Adipocyte (in vitro differentiated cells): ENCODE measurements at regions not wholly inside any gene's neighbourhood (a gene's known extent, or its start where the extent isn't known, plus 50 kb on each side); places are given as distances from the start of the nearest gene placed in this dataset.
A peak's percentile ranks its signal among the peaks of the same experiment; 100 is the strongest.

Source experiments
- DNase-seq: peaks from one replicate; pipeline ENCODE4 v3.0.0-alpha.2; 2015; ENCODE audit warnings: low read depth
- H3K27me3 ChIP-seq: replicated peaks from 2 replicates; pipeline ENCODE4 v1.7.0; 2013; ENCODE audit warnings: mild to moderate bottlenecking, low read length, moderate library complexity; ENCODE audit not compliant: control insufficient read depth, insufficient read depth
- H3K36me3 ChIP-seq: 2 replicates; pipeline ENCODE4 v1.7.0; 2013; ENCODE audit warnings: low read length, mild to moderate bottlenecking, moderate library complexity; ENCODE audit not compliant: control insufficient read depth, insufficient read depth, severe bottlenecking
- H3K4me1 ChIP-seq: 2 replicates; pipeline ENCODE4 v1.7.0; 2013; ENCODE audit warnings: mild to moderate bottlenecking, low read length, moderate library complexity; ENCODE audit not compliant: control insufficient read depth, insufficient read depth
- H3K4me3 ChIP-seq: 2 replicates; pipeline ENCODE4 v1.7.0; 2013; ENCODE audit warnings: mild to moderate bottlenecking, low read length, moderate library complexity
- H3K9ac ChIP-seq: 2 replicates; pipeline ENCODE4 v1.7.0; 2013; ENCODE audit warnings: mild to moderate bottlenecking, low read length, moderate library complexity
- H3K9me3 ChIP-seq: 2 replicates; pipeline ENCODE4 v1.7.0; 2013; ENCODE audit warnings: mild to moderate bottlenecking, low read length, moderate library complexity; ENCODE audit not compliant: control insufficient read depth

DNA sequence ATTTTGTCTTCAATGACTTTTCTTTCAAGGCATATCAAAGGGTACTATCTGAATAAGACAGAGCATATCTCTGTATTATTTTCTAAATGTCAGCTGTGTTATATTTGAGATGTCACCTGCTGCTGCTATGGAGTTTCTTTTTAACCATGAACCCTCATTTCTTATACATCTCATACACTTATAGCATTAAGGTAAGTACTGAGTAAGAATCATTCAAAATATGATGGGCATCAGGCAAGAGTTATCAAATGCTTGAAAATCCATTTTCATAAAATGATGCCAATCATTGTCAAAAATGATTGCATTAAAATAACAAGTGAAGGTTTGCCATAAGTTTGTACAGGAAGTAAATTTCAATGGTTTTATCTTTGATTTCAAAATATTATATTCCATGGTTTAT is 2005.0 kb upstream of the PCDH20 start:
- DNase-seq = no peak
- Histone ChIP-seq H3K36me3 (no peaks in the 10 kb centered on the region), H3K4me1 (peaks cover 8% of the 10 kb centered on the region), H3K9ac (no peak overlapping the region), H3K9me3 (peaks cover 3% of the 10 kb centered on the region), H3K27me3 (no peaks in the 10 kb centered on the region), H3K4me3 (no peak overlapping the region)

DNA sequence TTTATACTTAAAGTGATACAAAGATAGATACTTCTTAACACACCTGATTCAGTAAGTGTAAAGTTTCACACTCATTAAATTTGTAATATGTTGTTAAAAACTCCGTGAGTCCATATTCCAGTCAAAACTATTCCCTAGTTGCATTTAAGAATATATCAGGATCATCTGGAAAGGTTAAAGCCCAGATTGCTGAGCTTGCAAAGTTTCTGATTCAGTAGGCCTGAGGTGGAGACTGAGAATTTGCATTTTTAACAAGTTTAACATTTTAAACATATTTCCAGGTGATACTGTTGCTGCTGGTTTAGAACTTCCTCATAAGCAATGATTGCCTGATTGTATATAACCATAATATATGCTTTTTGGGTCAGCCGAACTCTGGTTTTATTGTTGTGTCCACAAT is 1998.6 kb upstream of the PCDH20 start:
- no peak overlapping the region for H3K4me3 ChIP-seq
- peaks cover 5% of the 10 kb centered on the region for H3K4me1 ChIP-seq
- no peak for DNase-seq
- H3K36me3 ChIP-seq = no peaks in the 10 kb centered on the region
- peaks cover 4% of the 10 kb centered on the region for H3K9me3 ChIP-seq
- no peaks in the 10 kb centered on the region for H3K27me3 ChIP-seq
- no peak overlapping the region for H3K9ac ChIP-seq

DNA sequence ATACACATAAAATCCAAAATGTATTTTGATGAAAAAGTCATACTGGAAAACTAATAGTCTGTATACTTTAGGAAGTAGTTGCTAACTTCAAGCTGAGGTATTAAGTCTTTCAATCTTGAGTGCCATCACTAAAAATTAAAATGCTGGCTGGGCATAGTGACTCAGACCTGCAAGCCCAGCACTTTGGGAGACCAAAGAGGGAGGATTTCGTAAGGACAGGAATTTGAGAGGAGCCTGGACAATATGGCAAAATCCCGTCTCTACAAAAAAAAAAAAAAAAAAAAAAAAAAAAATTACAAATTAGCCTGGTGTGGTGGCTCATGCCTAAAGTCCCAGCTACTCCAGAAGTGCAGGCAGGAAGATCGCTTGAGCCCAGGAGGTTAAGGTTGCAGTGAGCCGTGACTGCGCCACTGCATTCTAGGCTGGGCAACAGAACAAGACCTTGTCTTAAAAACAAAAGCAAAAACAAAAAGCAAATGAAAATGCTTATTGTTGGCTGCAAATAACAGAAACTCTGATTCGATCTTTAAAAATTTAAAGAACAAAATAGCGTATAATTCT is 1994.2 kb upstream of the PCDH20 start:
- peaks cover 15% of the 10 kb centered on the region for H3K4me1 ChIP-seq
- no peaks in the 10 kb centered on the region for H3K9me3 ChIP-seq
- no peaks in the 10 kb centered on the region for H3K27me3 ChIP-seq
- H3K4me3 ChIP-seq = no peak overlapping the region
- DNase-seq = peak; percentile 56
- H3K9ac ChIP-seq = no peak overlapping the region
- no peaks in the 10 kb centered on the region for H3K36me3 ChIP-seq

DNA sequence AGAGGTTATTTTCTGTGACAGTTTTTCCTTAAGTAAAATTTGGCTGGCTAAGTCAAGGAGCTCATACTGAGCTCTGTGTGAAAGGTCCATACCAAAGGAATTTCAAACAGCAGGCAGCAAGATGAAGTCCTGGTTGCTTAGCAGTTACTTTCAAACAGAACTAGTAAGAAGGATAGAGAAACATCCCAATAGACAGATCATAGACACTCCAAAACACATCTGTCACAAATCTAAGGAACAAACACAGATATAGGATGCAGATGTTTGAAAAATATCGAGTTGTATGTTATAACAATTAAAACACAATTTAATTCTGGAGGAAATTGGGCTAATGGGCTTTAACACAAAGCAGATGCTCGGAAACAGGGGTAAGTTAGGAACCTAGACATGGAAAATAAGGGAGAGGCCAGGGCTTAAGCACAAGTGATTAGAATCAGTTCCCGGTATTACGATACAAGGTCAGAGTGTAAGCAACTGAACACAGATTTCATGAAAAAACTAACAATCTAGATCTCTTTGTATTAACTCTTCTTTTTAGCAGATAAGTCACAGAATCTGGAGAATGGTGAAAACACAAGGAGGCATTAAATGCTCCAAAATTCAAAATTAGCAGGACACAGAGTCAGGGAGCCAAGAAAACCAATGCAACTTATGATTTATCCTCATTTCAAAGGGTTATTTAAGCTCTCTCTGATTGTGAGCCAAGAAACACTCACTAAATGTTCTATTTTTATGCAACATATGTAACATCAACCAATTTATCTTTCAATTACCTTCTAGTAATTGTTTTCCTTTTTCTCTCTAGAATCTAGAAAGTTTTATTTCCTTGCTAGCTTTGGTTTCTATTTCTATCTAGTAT is 1992.9 kb upstream of the PCDH20 start:
- H3K36me3 ChIP-seq = no peaks in the 10 kb centered on the region
- peak overlapping the region; percentile 30 for H3K9ac ChIP-seq
- DNase-seq = peak; percentile 57
- peak overlapping the region; percentile 54 for H3K4me3 ChIP-seq
- H3K27me3 ChIP-seq = no peaks in the 10 kb centered on the region
- H3K4me1 ChIP-seq = peaks cover 18% of the 10 kb centered on the region
- no peaks in the 10 kb centered on the region for H3K9me3 ChIP-seq

DNA sequence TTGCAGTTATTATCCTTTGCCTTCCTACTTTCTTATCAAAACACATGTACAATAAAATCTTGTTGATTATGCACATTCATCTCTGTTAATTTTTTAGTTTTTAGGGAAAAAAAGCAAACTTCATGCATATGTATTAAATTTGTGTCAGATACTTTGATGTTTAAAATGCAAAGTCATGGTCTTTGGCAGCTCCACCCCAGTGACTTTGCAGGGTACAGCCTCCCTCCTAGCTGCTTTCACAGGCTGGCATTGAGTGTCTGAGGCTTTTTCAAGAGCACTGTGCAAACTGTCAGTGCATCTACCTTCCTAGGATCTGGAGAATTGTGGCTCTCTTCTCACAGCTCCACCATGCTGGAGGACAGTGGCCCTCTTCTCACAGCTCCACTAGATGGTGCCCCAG is 1988.1 kb upstream of the PCDH20 start:
- Histone ChIP-seq H3K27me3 (no peaks in the 10 kb centered on the region), H3K4me1 (peaks cover 8% of the 10 kb centered on the region), H3K9ac (no peak overlapping the region), H3K36me3 (no peaks in the 10 kb centered on the region), H3K9me3 (no peaks in the 10 kb centered on the region), H3K4me3 (no peak overlapping the region)
- peak; percentile 52 for DNase-seq

DNA sequence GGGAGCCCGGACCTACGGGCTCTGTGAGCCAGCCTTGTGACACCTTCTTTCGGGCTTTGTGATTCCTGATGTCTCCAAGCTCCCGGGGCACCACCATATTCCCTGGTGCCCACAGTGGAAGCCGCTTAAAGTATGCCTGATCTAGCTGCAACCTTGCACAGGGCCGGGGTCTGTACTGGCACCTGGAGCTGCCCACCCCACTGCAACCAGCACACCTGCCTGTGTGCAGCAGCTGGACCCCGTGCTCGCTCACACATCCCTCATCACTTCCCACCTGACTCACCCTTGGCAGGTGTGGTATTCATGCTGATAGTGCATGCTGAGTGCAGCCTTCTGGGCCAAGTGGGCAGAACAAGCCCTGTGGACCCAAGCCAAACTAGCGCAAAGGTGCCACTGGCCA is 1981.1 kb upstream of the PCDH20 start:
- no peaks in the 10 kb centered on the region for H3K9me3 ChIP-seq
- H3K9ac ChIP-seq = no peak overlapping the region
- H3K4me1 ChIP-seq = no peaks in the 10 kb centered on the region
- no peak for DNase-seq
- H3K27me3 ChIP-seq = no peaks in the 10 kb centered on the region
- no peak overlapping the region for H3K4me3 ChIP-seq
- H3K36me3 ChIP-seq = no peaks in the 10 kb centered on the region

DNA sequence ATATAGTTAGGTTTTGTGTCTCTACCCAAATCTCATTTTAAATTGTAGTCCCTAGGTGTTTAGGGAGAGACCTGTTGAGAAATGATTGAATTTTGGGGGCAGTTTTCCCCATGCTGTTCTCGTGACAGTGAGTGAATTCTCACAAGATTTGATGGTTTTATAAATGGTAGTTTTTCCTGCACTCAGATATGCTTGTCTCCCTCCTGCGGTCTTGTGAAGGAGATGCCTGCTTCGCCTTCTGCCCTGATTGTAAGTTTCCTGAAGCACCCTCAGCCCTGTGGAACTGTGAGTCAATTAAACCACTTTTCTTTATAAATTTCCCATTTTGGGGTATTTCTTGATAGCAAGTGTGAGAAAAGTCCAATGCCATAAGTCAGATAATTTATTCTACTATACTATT is 1977.5 kb upstream of the PCDH20 start:
- H3K36me3 ChIP-seq = no peaks in the 10 kb centered on the region
- H3K9me3 ChIP-seq = no peaks in the 10 kb centered on the region
- DNase-seq = no peak
- H3K9ac ChIP-seq = no peak overlapping the region
- no peak overlapping the region for H3K4me3 ChIP-seq
- H3K27me3 ChIP-seq = no peaks in the 10 kb centered on the region
- no peaks in the 10 kb centered on the region for H3K4me1 ChIP-seq

DNA sequence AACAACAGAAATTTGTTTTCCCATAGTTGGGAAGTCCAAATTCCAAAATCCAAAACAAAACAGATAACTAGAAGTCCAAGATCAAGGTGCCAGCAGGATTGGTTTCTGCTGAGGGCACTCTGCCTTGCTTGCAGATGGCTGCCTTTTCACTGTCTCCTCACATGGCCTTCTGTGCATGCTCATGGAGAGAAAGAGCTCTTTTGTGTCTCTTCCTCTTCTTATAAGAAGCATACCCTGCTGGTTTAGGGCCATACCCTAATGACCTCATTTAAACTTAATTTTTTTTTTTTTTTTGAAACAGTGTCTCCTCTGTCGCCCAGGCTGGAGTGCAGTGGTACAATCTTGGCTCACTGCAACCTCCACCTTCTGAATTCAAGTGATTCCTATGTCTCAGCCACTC is 1974.1 kb upstream of the PCDH20 start:
- Histone ChIP-seq H3K9ac (no peak overlapping the region), H3K4me1 (no peaks in the 10 kb centered on the region), H3K27me3 (no peaks in the 10 kb centered on the region), H3K4me3 (no peak overlapping the region), H3K36me3 (no peaks in the 10 kb centered on the region), H3K9me3 (no peaks in the 10 kb centered on the region)
- no peak for DNase-seq

DNA sequence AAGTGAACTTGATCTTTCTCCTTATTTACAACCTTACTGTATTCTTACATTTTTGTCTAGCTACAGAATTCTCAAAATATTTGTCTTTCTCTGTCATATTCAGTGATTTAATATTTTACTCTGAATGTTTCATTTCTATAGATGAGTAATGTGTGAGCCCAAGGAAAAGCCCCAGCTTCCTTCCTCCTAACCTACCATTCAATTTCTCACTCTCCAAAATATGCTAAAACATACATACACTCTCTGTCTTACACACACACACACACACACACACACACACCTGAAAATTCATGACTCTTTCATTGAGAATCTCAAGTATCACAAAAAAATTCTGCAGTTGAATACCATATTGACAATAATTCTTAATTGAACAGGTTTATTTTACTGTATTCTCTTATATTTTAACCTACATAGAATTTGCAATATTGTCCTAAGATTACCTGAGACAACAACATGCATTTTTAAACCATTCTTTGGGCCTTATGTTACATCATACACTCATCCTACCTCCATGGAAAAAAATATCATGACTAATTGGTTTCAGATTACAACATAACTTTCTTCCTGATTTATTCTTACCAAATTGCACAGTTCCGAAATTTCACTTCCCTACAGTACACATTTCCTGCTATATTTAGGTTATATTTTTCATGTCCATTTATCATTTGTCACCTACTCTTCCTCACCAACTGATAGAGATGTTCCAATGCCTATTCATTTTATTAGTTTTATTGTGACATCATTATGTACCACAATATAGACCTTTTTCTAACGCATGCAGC is 1965.6 kb upstream of the PCDH20 start:
- DNase-seq = peak; percentile 12
- Histone ChIP-seq H3K9me3 (peaks cover 7% of the 10 kb centered on the region), H3K4me1 (no peaks in the 10 kb centered on the region), H3K9ac (no peak overlapping the region), H3K27me3 (no peaks in the 10 kb centered on the region), H3K36me3 (no peaks in the 10 kb centered on the region), H3K4me3 (no peak overlapping the region)

DNA sequence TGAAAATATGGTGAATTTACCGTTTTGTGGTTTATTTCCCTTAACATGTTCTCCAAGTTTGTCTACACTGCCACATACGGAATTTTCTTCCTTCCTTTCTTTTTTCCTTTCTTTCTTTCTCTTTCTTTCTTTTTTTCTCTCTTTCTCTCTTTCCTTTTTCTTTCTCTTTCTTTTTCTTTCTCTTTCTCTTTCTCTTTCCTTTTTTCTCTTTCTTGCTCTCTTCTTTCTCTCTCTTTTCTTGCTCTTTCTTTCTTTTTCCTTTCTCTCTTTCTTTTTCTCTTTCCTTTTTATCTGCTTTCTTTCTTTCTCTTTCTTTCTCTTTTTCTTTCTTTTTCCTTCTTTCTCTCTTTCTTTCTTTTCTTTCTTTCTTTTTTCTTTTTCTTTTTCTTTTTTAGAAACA is 1962.3 kb upstream of the PCDH20 start:
- no peak overlapping the region for H3K4me3 ChIP-seq
- no peak for DNase-seq
- H3K9me3 ChIP-seq = peaks cover 7% of the 10 kb centered on the region

DNA sequence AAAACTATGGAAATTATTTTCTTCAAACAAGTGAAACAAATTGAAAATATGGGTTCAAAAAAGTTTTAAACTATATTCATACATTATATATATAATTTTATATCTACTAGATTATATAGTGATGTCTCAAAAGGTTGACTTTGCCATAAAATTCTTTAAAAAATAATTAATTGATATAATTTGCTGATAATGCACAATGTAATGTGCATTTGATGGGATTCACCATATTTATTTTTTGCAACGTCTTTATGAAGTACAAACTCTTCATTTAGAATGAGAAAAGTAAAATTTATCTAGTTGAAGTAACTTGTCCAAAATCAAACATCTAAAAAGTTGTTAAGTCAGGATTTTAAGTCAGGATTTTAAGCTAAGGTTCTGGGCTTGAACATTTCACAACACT is 1954.5 kb upstream of the PCDH20 start:
- no peaks in the 10 kb centered on the region for H3K4me1 ChIP-seq
- no peak overlapping the region for H3K4me3 ChIP-seq
- peaks cover 4% of the 10 kb centered on the region for H3K9me3 ChIP-seq

More for the DNA sequence above, 1962.3 kb upstream of the PCDH20 start:
- Histone ChIP-seq H3K4me1 (no peaks in the 10 kb centered on the region), H3K27me3 (no peaks in the 10 kb centered on the region), H3K36me3 (no peaks in the 10 kb centered on the region), H3K9ac (no peak overlapping the region)

More for the DNA sequence above, 1954.5 kb upstream of the PCDH20 start:
- no peaks in the 10 kb centered on the region for H3K27me3 ChIP-seq
- no peak for DNase-seq
- no peaks in the 10 kb centered on the region for H3K36me3 ChIP-seq
- H3K9ac ChIP-seq = no peak overlapping the region
